GM12864 (cell line): ENCODE measurements at regions not wholly inside any gene's neighbourhood (a gene's known extent, or its start where the extent isn't known, plus 50 kb on each side); places are given as distances from the start of the nearest gene placed in this dataset.
"Not testable (repeated sequence)": the region's sequence is repeated elsewhere in the genome, so short reads cannot be mapped to it uniquely, and the experiment has no call there.

Source experiments
- DNase-seq: peaks from one replicate; pipeline ENCODE4 v3.0.0-alpha.2; 2011; ENCODE audit warnings: low read depth
- H3K4me3 ChIP-seq: 2 replicates; pipeline ENCODE4 v1.5.1; 2011; ENCODE audit warnings: mild to moderate bottlenecking, low read depth, low read length, control low read depth
- CTCF ChIP-seq: IDR thresholded peaks from 2 replicates; pipeline ENCODE4 v1.5.1; 2011; ENCODE audit warnings: low read depth, mild to moderate bottlenecking, moderate library complexity, low read length, control low read depth, inconsistent platforms; ENCODE audit errors: missing control alignments

DNA sequence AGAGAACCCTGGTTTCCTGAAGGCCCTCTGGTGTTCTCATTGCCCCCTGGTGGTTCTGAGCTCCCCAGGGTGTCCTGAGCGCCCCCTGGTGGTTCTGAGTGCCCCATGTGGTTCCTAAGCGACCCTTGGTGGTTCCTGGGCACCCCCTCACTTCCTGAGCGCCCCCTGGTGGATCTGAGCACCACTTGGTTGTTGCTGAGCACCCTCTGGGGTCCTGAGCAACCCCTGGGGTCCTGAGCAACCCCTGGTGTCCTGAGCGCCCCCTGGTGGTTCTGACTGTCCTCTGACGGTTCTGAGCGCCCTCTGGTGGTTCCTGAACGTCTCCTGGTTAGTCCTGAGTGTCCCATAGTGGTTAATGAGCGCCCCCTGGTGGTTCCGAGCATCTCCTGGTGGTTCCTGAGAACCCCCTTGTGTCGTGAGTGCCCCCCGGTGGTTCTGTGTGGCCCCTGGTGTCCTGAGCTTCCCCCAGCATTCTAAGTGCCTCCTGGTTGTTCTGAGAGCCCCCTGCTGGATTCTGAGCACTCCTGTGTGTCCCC lies 568.3 kb downstream of the TMEM121 start:
- no peak for DNase-seq
- H3K4me3 ChIP-seq: no peak overlapping the region
- TF ChIP-seq CTCF: no peak

GRCh38 chr14:106107703-106108102 lies 581.3 kb downstream of the TMEM121 start:
- TF ChIP-seq CTCF: no peak
- DNase-seq: no peak
- H3K4me3 ChIP-seq: no peak overlapping the region

DNA sequence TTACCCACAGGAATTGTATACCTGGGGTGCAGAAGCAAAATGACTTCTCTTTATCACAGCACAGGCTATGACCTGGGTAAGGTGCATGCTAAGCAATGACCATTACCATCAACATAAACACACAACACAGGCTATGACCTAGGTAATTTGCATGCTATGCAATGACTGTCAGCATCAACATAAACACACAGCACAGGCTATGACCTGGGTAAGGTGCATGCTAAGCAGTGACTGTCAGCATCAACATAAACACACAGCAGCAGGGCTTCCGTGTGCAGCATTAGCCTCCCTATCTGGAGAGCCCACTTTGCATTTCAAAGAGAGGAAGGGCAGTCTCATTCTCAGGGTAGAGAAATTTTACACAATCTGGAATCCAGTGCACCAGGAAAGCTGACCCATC lies 583.0 kb downstream of the TMEM121 start:
- no peak for DNase-seq
- TF ChIP-seq CTCF: no peak
- no peak overlapping the region for H3K4me3 ChIP-seq

DNA sequence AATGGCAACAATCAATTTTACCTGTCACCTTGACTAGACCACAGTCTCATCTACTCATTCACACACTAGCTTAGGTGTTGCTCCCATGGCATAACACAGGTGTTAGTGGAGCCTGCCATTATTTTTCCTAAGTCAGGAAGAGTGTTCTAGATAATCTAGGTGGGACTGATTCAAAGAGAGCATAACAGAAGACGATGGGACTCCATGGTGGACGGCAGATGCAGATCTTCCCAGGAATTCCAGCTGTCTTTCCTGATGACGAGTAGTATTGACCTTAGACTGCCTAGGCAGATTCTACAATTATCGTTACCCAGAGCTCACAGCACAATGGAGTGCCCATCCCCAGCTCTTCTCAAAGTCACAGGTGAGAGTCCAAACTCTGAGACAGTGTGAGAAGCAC lies 589.0 kb downstream of the TMEM121 start:
- no peak overlapping the region for H3K4me3 ChIP-seq
- no peak for DNase-seq
- TF ChIP-seq CTCF: no peak

DNA sequence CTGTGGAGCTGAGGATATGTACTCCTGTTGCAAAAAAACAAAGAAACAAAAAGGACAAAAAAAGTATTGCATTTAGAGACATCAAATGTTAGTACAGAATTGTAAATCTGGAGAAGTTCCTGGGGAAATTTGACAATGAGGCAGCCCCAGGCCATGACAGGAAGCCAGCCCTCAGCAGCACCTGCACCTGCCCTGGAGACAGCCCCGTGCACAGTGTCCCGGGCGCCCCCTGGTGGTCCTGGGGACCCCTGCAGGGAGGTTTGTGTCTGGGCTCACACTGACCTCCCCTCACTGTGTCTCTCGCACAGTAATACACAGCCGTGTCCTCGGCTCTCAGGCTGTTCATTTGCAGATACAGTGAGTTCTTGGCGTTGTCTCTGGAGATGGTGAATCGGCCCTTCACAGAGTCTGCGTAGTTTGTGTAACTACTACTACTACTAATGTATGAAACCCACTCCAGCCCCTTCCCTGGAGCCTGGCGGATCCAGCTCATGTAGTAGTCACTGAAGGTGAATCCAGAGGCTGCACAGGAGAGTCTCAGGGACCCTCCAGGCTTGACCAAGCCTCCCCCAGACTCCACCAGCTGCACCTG lies 590.1 kb downstream of the TMEM121 start:
- not testable (repeated sequence) for H3K4me3 ChIP-seq, DNase-seq
- TF ChIP-seq CTCF: peak; percentile 16

- TF ChIP-seq CTCF: no peak
- DNase-seq: no peak
- no peak overlapping the region for H3K4me3 ChIP-seq
Observed at GRCh38 chr14:106120101-106120500, 593.7 kb downstream of the TMEM121 start.

- no peak overlapping the region for H3K4me3 ChIP-seq
- no peak for DNase-seq
- peak; percentile 15 for TF ChIP-seq CTCF
Observed at GRCh38 chr14:106129274-106129673, 602.9 kb downstream of the TMEM121 start.

DNA sequence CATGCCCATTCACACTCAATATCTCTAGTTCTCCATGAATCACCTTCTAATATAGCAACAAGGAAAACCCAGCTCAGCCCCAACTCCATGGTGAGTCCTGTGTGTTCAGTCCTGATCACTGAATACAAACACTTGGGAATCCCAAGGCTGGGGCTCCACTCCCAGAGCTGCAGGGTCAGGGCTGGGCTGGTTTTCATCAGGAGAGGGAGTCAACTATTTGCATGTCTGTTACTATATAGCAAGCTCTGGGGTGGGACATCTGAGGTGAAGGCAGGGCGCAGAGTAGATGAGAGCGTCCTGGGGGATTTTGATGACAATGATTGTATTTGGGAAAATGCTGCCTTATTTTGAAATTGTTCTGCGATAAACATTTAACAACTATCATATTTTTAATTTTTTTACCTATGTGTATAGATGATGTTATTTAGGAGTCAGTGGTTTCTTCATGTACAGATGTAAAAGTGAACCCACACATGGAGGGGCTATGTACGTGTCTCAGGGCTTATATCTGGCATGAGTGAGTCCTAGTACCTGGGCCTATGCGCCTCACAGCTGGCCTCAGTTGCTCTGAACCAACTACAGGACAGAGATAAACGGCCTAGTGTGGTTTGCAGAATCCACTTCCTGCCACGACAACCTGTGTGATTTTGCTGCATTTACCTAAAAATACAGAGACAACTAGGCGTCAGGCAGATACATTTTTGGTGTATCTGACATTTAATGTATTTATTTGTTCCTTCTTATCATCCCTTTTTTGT lies 603.7 kb downstream of the TMEM121 start:
- H3K4me3 ChIP-seq, DNase-seq: not testable (repeated sequence)

DNA sequence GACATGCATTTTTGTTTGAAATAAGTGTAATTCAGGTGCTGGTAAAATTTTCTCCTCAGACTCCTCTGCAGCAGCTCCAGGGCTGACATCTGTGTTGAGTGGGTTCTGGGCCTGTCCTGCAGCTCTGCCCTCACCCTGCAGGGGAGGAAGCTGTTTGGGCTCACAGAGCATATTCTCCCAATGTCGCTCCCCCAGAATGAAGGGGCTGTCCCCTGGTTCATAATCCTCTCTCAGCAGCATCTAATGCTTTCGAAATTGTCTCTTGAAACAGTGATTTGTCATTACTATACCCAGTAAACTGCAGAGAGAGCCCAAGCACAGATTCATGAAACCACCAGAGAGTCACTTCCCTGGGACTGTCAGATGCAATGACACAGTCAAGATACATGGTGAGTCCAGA lies 606.7 kb downstream of the TMEM121 start:
- not testable (repeated sequence) for DNase-seq, H3K4me3 ChIP-seq
